SK-N-SH (cell line): ENCODE measurements at regions not wholly inside any gene's neighbourhood (a gene's known extent, or its start where the extent isn't known, plus 50 kb on each side); places are given as distances from the start of the nearest gene placed in this dataset.

ENCODE experiments used
- CTCF ChIP-seq: fragments of 200-600 bp; sonication (generic); IDR thresholded peaks from 2 replicates; pipeline ENCODE4 v1.6.1; 2017; ENCODE audit warnings: antibody characterized with exemption, mild to moderate bottlenecking, moderate library complexity
- EZH2phosphoT487 ChIP-seq: fragments of 200-600 bp; sonication (generic); IDR thresholded peaks from 2 replicates; pipeline ENCODE4 v1.6.1; 2017; ENCODE audit warnings: low read depth, mixed run types, mild to moderate bottlenecking, antibody characterized with exemption, moderate library complexity, borderline replicate concordance
- GATA2 ChIP-seq: sonication (generic); formaldehyde crosslinking; IDR thresholded peaks from 2 replicates; pipeline ENCODE4 v1.5.0; 2020; ENCODE audit warnings: mild to moderate bottlenecking, missing genetic modification reagents
- RAD21 ChIP-seq: IDR thresholded peaks from 2 replicates; pipeline ENCODE4 v1.6.1; 2012; ENCODE audit warnings: mild to moderate bottlenecking, low read length
- TAF1 ChIP-seq: IDR thresholded peaks from 2 replicates; pipeline ENCODE4 v1.6.1; 2012; ENCODE audit warnings: low read depth, mild to moderate bottlenecking, low read length, moderate library complexity, borderline replicate concordance
- USF2 ChIP-seq: fragments of 150-350 bp; IDR thresholded peaks from 2 replicates; pipeline ENCODE4 v1.6.1; 2017; ENCODE audit warnings: antibody characterized with exemption, low read length, low read depth, borderline replicate concordance
- TF ChIP-seq, protein P1 (sequence below): IDR thresholded peaks from 2 replicates; pipeline ENCODE4 v1.4.0; 2012; ENCODE audit warnings: low read depth, borderline replicate concordance
- TF ChIP-seq, protein P2 (sequence below): IDR thresholded peaks from 2 replicates; pipeline ENCODE4 v1.6.1; 2012; ENCODE audit warnings: mild to moderate bottlenecking, low read depth, low read length, moderate library complexity

- TF ChIP-seq EZH2phosphoT487 (no peak), CTCF (no peak), GATA2 (CRISPR knock-in tag) (no peak), USF2 (no peak), RAD21 (no peak), TAF1 (no peak)
- TF ChIP-seq, protein P1, sequence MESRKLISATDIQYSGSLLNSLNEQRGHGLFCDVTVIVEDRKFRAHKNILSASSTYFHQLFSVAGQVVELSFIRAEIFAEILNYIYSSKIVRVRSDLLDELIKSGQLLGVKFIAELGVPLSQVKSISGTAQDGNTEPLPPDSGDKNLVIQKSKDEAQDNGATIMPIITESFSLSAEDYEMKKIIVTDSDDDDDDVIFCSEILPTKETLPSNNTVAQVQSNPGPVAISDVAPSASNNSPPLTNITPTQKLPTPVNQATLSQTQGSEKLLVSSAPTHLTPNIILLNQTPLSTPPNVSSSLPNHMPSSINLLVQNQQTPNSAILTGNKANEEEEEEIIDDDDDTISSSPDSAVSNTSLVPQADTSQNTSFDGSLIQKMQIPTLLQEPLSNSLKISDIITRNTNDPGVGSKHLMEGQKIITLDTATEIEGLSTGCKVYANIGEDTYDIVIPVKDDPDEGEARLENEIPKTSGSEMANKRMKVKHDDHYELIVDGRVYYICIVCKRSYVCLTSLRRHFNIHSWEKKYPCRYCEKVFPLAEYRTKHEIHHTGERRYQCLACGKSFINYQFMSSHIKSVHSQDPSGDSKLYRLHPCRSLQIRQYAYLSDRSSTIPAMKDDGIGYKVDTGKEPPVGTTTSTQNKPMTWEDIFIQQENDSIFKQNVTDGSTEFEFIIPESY = no peak
- TF ChIP-seq, protein P2, sequence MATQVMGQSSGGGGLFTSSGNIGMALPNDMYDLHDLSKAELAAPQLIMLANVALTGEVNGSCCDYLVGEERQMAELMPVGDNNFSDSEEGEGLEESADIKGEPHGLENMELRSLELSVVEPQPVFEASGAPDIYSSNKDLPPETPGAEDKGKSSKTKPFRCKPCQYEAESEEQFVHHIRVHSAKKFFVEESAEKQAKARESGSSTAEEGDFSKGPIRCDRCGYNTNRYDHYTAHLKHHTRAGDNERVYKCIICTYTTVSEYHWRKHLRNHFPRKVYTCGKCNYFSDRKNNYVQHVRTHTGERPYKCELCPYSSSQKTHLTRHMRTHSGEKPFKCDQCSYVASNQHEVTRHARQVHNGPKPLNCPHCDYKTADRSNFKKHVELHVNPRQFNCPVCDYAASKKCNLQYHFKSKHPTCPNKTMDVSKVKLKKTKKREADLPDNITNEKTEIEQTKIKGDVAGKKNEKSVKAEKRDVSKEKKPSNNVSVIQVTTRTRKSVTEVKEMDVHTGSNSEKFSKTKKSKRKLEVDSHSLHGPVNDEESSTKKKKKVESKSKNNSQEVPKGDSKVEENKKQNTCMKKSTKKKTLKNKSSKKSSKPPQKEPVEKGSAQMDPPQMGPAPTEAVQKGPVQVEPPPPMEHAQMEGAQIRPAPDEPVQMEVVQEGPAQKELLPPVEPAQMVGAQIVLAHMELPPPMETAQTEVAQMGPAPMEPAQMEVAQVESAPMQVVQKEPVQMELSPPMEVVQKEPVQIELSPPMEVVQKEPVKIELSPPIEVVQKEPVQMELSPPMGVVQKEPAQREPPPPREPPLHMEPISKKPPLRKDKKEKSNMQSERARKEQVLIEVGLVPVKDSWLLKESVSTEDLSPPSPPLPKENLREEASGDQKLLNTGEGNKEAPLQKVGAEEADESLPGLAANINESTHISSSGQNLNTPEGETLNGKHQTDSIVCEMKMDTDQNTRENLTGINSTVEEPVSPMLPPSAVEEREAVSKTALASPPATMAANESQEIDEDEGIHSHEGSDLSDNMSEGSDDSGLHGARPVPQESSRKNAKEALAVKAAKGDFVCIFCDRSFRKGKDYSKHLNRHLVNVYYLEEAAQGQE = no peak
These were observed 262.7 kb downstream of the KIF4B start for GRCh38 chr5:155276231-155276630.
